Suprapubic skin (tissue), 4 donors: ENCODE measurements at regions not wholly inside any gene's neighbourhood (a gene's known extent, or its start where the extent isn't known, plus 50 kb on each side); places are given as distances from the start of the nearest gene placed in this dataset.

ENCODE experiments used
- DNase-seq, 2 donors: peaks; one replicate each; pipeline ENCODE4 v3.0.0-alpha.2; 2019; ENCODE audit warnings: low spot score in 2 of 2
- H3K27ac ChIP-seq: fragments of 200-600 bp; sonication (generic); one replicate; pipeline ENCODE4 v1.5.1; 2019
- H3K27me3 ChIP-seq: fragments of 200-600 bp; sonication (generic); one replicate; pipeline ENCODE4 v1.5.1; 2019
- H3K36me3 ChIP-seq: fragments of 200-600 bp; sonication (generic); one replicate; pipeline ENCODE4 v1.5.1; 2019
- H3K4me1 ChIP-seq: fragments of 200-600 bp; sonication (generic); one replicate; pipeline ENCODE4 v1.5.1; 2019
- H3K4me3 ChIP-seq: fragments of 200-600 bp; sonication (generic); one replicate; pipeline ENCODE4 v1.5.1; 2019; ENCODE audit warnings: mild to moderate bottlenecking
- H3K9me3 ChIP-seq: fragments of 200-600 bp; sonication (generic); one replicate; pipeline ENCODE4 v1.5.1; 2019
- CTCF ChIP-seq, 2 donors: fragments of 200-600 bp in 1 of 2; fragments of 450-650 bp in 1 of 2; sonication (generic) in 1 of 2; IDR thresholded peaks; one replicate each; pipeline ENCODE4 v1.5.1; 2016 to 2019; ENCODE audit warnings: antibody characterized with exemption in 2 of 2, mild to moderate bottlenecking in 1 of 2, moderate library complexity in 1 of 2
- EP300 ChIP-seq: sonication (generic); formaldehyde crosslinking; IDR thresholded peaks from one replicate; pipeline ENCODE4 v1.6.1; 2017; ENCODE audit warnings: antibody characterized with exemption
- POLR2A ChIP-seq, 2 donors: fragments of 450-650 bp; IDR thresholded peaks; one replicate each; pipeline ENCODE4 v1.6.1; 2017; ENCODE audit warnings: antibody characterized with exemption in 2 of 2, mild to moderate bottlenecking in 2 of 2, moderate library complexity in 2 of 2
- POLR2AphosphoS5 ChIP-seq, 3 donors: sonication (generic); formaldehyde crosslinking; IDR thresholded peaks; one replicate each; pipeline ENCODE4 v1.6.1; 2017; ENCODE audit warnings: antibody characterized with exemption in 3 of 3
- WGBS: methylation state at CpG from one replicate; pipeline ENCODE4 v1.1.5; 2018; 5-methylcytosine and 5-hydroxymethylcytosine counted together

GRCh38 chr2:172270278-172271079 is 156.9 kb upstream of the ITGA6 start:
- no peak overlapping the region for H3K4me3 ChIP-seq
- H3K4me1 ChIP-seq, result no peaks in the 10 kb centered on the region
- no peaks in the 10 kb centered on the region for H3K36me3 ChIP-seq
- DNase-seq, result no peak
- peaks cover 2% of the 10 kb centered on the region for H3K27me3 ChIP-seq
- no peaks in the 10 kb centered on the region for H3K9me3 ChIP-seq
- H3K27ac ChIP-seq, result no peak overlapping the region
- WGBS, result 62% methylated on average over 3 of the region's 11 CpGs
- TF ChIP-seq CTCF (IDR thresholded peaks at IDR 0.05) (no peak), EP300 (no peak), POLR2AphosphoS5 (IDR thresholded peaks at IDR 0.05) (no peak), POLR2A (IDR thresholded peaks at IDR 0.05) (no peak)

GRCh38 chr2:172273910-172274571 is 153.3 kb upstream of the ITGA6 start:
- 80% methylated on average over 6 of the region's 6 CpGs for WGBS
- TF ChIP-seq EP300 (no peak), CTCF (IDR thresholded peaks at IDR 0.05) (no peak), POLR2AphosphoS5 (IDR thresholded peaks at IDR 0.05) (no peak), POLR2A (IDR thresholded peaks at IDR 0.05) (no peak)
- Histone ChIP-seq H3K27me3 (peaks cover 9% of the 10 kb centered on the region), H3K9me3 (peaks cover 3% of the 10 kb centered on the region), H3K4me1 (no peaks in the 10 kb centered on the region), H3K36me3 (no peaks in the 10 kb centered on the region), H3K27ac (no peak overlapping the region), H3K4me3 (no peak overlapping the region)
- DNase-seq, result no peak

GRCh38 chr2:172275239-172275638 is 152.1 kb upstream of the ITGA6 start:
- WGBS, result 89% methylated on average over 5 of the region's 5 CpGs
- H3K4me1 ChIP-seq, result no peaks in the 10 kb centered on the region
- no peak for DNase-seq
- H3K36me3 ChIP-seq, result no peaks in the 10 kb centered on the region
- no peak overlapping the region for H3K27ac ChIP-seq
- no peak overlapping the region for H3K4me3 ChIP-seq
- TF ChIP-seq CTCF (IDR thresholded peaks at IDR 0.05) (no peak), POLR2A (IDR thresholded peaks at IDR 0.05) (no peak), EP300 (no peak), POLR2AphosphoS5 (IDR thresholded peaks at IDR 0.05) (no peak)
- peaks cover 9% of the 10 kb centered on the region for H3K27me3 ChIP-seq
- H3K9me3 ChIP-seq, result peaks cover 3% of the 10 kb centered on the region

DNA sequence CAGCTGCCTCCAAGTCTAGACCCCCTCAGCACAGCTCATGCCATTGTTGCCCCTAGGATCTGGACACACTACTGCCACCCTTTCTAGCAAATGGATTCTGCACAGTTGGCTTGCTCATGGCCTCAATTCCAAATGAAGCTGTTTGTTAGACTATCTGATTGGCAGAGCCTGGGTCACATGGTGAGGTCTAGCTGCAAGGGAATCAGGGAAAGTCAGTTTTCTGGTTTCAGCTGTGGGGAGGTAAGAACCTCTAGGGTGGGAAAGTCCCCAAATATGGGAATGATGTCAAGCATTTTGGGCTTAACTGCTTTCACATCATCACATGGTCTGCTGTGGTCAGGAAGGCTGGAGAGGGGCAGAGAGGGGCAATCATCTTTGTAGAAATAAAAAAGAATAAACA is 150.4 kb upstream of the ITGA6 start:
- H3K27ac ChIP-seq, result no peak overlapping the region
- no peaks in the 10 kb centered on the region for H3K36me3 ChIP-seq
- TF ChIP-seq POLR2AphosphoS5 (IDR thresholded peaks at IDR 0.05) (no peak), POLR2A (IDR thresholded peaks at IDR 0.05) (no peak), EP300 (no peak), CTCF (IDR thresholded peaks at IDR 0.05) (no peak)
- DNase-seq, result no peak
- peaks cover 9% of the 10 kb centered on the region for H3K27me3 ChIP-seq
- no peak overlapping the region for H3K4me3 ChIP-seq
- H3K4me1 ChIP-seq, result no peaks in the 10 kb centered on the region
- H3K9me3 ChIP-seq, result peaks cover 3% of the 10 kb centered on the region

GRCh38 chr2:172278667-172279066 is 148.7 kb upstream of the ITGA6 start:
- no peak overlapping the region for H3K27ac ChIP-seq
- WGBS, result 70% methylated on average over 6 of the region's 6 CpGs
- DNase-seq, result no peak
- no peak overlapping the region for H3K4me3 ChIP-seq
- no peaks in the 10 kb centered on the region for H3K36me3 ChIP-seq
- peaks cover 3% of the 10 kb centered on the region for H3K9me3 ChIP-seq
- TF ChIP-seq CTCF (IDR thresholded peaks at IDR 0.05), result no peak
- TF ChIP-seq POLR2A (IDR thresholded peaks at IDR 0.05), result no peak
- TF ChIP-seq POLR2AphosphoS5 (IDR thresholded peaks at IDR 0.05), result no peak
- no peak for TF ChIP-seq EP300
- peaks cover 9% of the 10 kb centered on the region for H3K27me3 ChIP-seq
- H3K4me1 ChIP-seq, result no peaks in the 10 kb centered on the region
